PC-3 (cell line): ENCODE measurements at regions not wholly inside any gene's neighbourhood (a gene's known extent, or its start where the extent isn't known, plus 50 kb on each side); places are given as distances from the start of the nearest gene placed in this dataset.

Source experiments
- ATAC-seq: fragments of 200-7000 bp; cut with Tn5 transposase; 2 replicates; pipeline ENCODE4 v1.9.1; 2020; ENCODE audit warnings: mild to moderate bottlenecking, moderate library complexity
- BruUV-seq: library from RNA; stranded (reverse); fragments of 400-500 nt; replicated peaks from 2 replicates; lab custom pipeline; 2021; lab: Mats Ljungman, UMichigan
- CTCF ChIA-PET: fragments of 300-600 bp; sonication (Branson Sonifier 250); formaldehyde crosslinking; loops from one replicate; lab custom pipeline; 2022; ENCODE audit warnings: antibody characterized with exemption; lab: Charles Lee
- POLR2A ChIA-PET: fragments of 300-600 bp; sonication (Branson Sonifier 250); formaldehyde crosslinking; loops from one replicate; lab custom pipeline; 2022; ENCODE audit warnings: antibody characterized with exemption; ENCODE audit not compliant: unreplicated experiment; lab: Charles Lee
- DNase-seq: peaks from one replicate; pipeline ENCODE4 v3.0.0-alpha.2; 2015
- H2AFZ ChIP-seq: fragments of 300-600 bp; sonication (generic); 2 replicates; pipeline ENCODE4 v1.6.0; 2016; ENCODE audit warnings: antibody characterized with exemption, low read length
- H3F3A ChIP-seq: fragments of 300-600 bp; sonication (generic); one replicate; pipeline ENCODE4 v1.6.0; 2017; ENCODE audit warnings: antibody characterized with exemption, low read length, control low read depth, mild to moderate bottlenecking; ENCODE audit not compliant: unreplicated experiment
- H3K27ac ChIP-seq: fragments of 300-600 bp; sonication (generic); 2 replicates; pipeline ENCODE4 v1.5.1; 2016; ENCODE audit warnings: mild to moderate bottlenecking, low read length
- H3K27me3 ChIP-seq: fragments of 300-600 bp; sonication (generic); 2 replicates; pipeline ENCODE4 v1.6.1; 2016; ENCODE audit warnings: low read length, mixed read lengths
- H3K36me3 ChIP-seq: fragments of 300-600 bp; sonication (generic); 2 replicates; pipeline ENCODE4 v1.6.1; 2016; ENCODE audit warnings: low read depth, mixed run types, low read length, mixed read lengths
- H3K4me1 ChIP-seq: fragments of 300-600 bp; sonication (generic); 2 replicates; pipeline ENCODE4 v1.5.1; 2016; ENCODE audit warnings: low read length; ENCODE audit not compliant: insufficient read depth
- H3K4me2 ChIP-seq: fragments of 300-600 bp; sonication (generic); 2 replicates; pipeline ENCODE4 v1.6.0; 2016; ENCODE audit warnings: low read length
- H3K4me3 ChIP-seq: fragments of 300-600 bp; sonication (generic); 2 replicates; pipeline ENCODE4 v1.5.1; 2016; ENCODE audit warnings: mild to moderate bottlenecking, low read length, mixed read lengths
- H3K79me2 ChIP-seq: fragments of 300-600 bp; sonication (generic); 2 replicates; pipeline ENCODE4 v1.6.1; 2017; ENCODE audit warnings: low read length, mixed read lengths
- H3K9ac ChIP-seq: fragments of 300-600 bp; sonication (generic); 2 replicates; pipeline ENCODE4 v1.6.0; 2016; ENCODE audit warnings: mild to moderate bottlenecking, low read length
- H3K9me2 ChIP-seq: fragments of 300-600 bp; sonication (generic); replicated peaks from 2 replicates; pipeline ENCODE4 v1.6.1; 2016; ENCODE audit warnings: mixed run types, low read length, mixed read lengths
- H3K9me3 ChIP-seq: fragments of 300-600 bp; sonication (generic); 2 replicates; pipeline ENCODE4 v1.6.1; 2016; ENCODE audit warnings: low read length, mixed read lengths
- H4K20me1 ChIP-seq: fragments of 300-600 bp; sonication (generic); 2 replicates; pipeline ENCODE4 v1.6.1; 2016; ENCODE audit warnings: low read length, mixed read lengths
- CTCF ChIP-seq: fragments of 300-600 bp; sonication (generic); conservative IDR thresholded peaks from 2 replicates; pipeline ENCODE4 v1.5.1; 2017; ENCODE audit warnings: antibody characterized with exemption, low read depth, mild to moderate bottlenecking, low read length
- EZH2 ChIP-seq: fragments of 300-600 bp; sonication (generic); IDR thresholded peaks from one replicate; pipeline ENCODE4 v1.6.1; 2017; ENCODE audit warnings: antibody characterized with exemption, mild to moderate bottlenecking, low read length; ENCODE audit not compliant: unreplicated experiment
- EZH2phosphoT487 ChIP-seq: fragments of 300-600 bp; sonication (generic); IDR thresholded peaks from 2 replicates; pipeline ENCODE4 v1.6.1; 2018; ENCODE audit warnings: mild to moderate bottlenecking, antibody characterized with exemption, low read length, borderline replicate concordance
- intact Hi-C: fragments of 100-400 bp; cut with micrococcal nuclease; formaldehyde crosslinking; loops from 2 replicates; pipeline ENCODE4 v1.9.0; 2023

- ATAC-seq (no peak), DNase-seq (peak; percentile 56)
- Histone ChIP-seq H3K27ac (no peak overlapping the region), H3K9me2 (no peaks in the 10 kb centered on the region), H3K9ac (no peak overlapping the region), H3F3A (no peaks in the 10 kb centered on the region), H4K20me1 (no peaks in the 10 kb centered on the region), H3K9me3 (no peaks in the 10 kb centered on the region), H3K4me3 (no peak overlapping the region), H2AFZ (no peak overlapping the region), H3K27me3 (no peaks in the 10 kb centered on the region), H3K4me2 (no peak overlapping the region), H3K4me1 (peaks cover 68% of the 10 kb centered on the region), H3K36me3 (no peaks in the 10 kb centered on the region), H3K79me2 (no peaks in the 10 kb centered on the region)
- CTCF ChIA-PET: no interaction called here
- no peak for TF ChIP-seq EZH2phosphoT487
- TF ChIP-seq CTCF: no peak
- TF ChIP-seq EZH2: no peak
- intact Hi-C loops: no loop called here
- POLR2A ChIA-PET: interaction anchor here (0.6 kb wide), 1 partner anchor 56 kb away, joined by 3 read pairs; no protein-coding TSS in a partner anchor
- BruUV-seq: no TSS peak
Observed at GRCh38 chr3:27625864-27626263, 96.3 kb downstream of the EOMES start.

- Histone ChIP-seq H3K79me2 (no peaks in the 10 kb centered on the region), H3K9me2 (no peaks in the 10 kb centered on the region), H3F3A (no peaks in the 10 kb centered on the region), H3K27me3 (no peaks in the 10 kb centered on the region), H3K4me1 (peaks cover 45% of the 10 kb centered on the region), H4K20me1 (no peaks in the 10 kb centered on the region), H3K9me3 (no peaks in the 10 kb centered on the region), H3K9ac (peak overlapping the region; percentile 24), H3K27ac (peak overlapping the region; percentile 78), H3K36me3 (no peaks in the 10 kb centered on the region), H3K4me3 (no peak overlapping the region), H2AFZ (peak overlapping the region; percentile 60), H3K4me2 (peak overlapping the region; percentile 42)
- TF ChIP-seq CTCF (no peak), EZH2 (no peak), EZH2phosphoT487 (no peak)
- POLR2A ChIA-PET: no interaction called here
- DNase-seq (peak; percentile 77), ATAC-seq (peak; percentile 60)
- no TSS peak for BruUV-seq
- intact Hi-C loops: no loop called here
- CTCF ChIA-PET: no interaction called here
Observed at GRCh38 chr3:27623085-27623753, 98.9 kb downstream of the EOMES start.

GRCh38 chr3:27617552-27617951 lies 104.6 kb downstream of the EOMES start:
- ChIA-PET POLR2A (no interaction called here), CTCF (no interaction called here)
- Histone ChIP-seq H3K79me2 (no peaks in the 10 kb centered on the region), H3K27me3 (no peaks in the 10 kb centered on the region), H3F3A (no peaks in the 10 kb centered on the region), H3K36me3 (0 out of 2 replicates have a peak, but pooled peaks cover 3% of the 10 kb centered on the region), H3K4me3 (no peak overlapping the region), H3K9ac (no peak overlapping the region), H3K9me2 (no peaks in the 10 kb centered on the region), H3K4me2 (no peak overlapping the region), H3K4me1 (peaks cover 4% of the 10 kb centered on the region), H2AFZ (no peak overlapping the region), H3K27ac (no peak overlapping the region), H4K20me1 (no peaks in the 10 kb centered on the region), H3K9me3 (peaks cover 10% of the 10 kb centered on the region; the same call in 1 of the 2 replicates)
- ATAC-seq (no peak), DNase-seq (no peak)
- no peak for TF ChIP-seq EZH2
- TF ChIP-seq CTCF: no peak
- TF ChIP-seq EZH2phosphoT487: no peak
- intact Hi-C loops: no loop called here
- no TSS peak for BruUV-seq
